Globus pallidus (tissue), 1 donor: ENCODE measurements at regions not wholly inside any gene's neighbourhood (a gene's known extent, or its start where the extent isn't known, plus 50 kb on each side); places are given as distances from the start of the nearest gene placed in this dataset.
A peak's percentile ranks its signal among the peaks of the same experiment; 100 is the strongest.
"Not testable (repeated sequence)": the region's sequence is repeated elsewhere in the genome, so short reads cannot be mapped to it uniquely, and the experiment has no call there.

Experiments used
- DNase-seq: peaks from one replicate; pipeline ENCODE4 v3.0.0-alpha.2; 2015; ENCODE audit warnings: low spot score

DNA sequence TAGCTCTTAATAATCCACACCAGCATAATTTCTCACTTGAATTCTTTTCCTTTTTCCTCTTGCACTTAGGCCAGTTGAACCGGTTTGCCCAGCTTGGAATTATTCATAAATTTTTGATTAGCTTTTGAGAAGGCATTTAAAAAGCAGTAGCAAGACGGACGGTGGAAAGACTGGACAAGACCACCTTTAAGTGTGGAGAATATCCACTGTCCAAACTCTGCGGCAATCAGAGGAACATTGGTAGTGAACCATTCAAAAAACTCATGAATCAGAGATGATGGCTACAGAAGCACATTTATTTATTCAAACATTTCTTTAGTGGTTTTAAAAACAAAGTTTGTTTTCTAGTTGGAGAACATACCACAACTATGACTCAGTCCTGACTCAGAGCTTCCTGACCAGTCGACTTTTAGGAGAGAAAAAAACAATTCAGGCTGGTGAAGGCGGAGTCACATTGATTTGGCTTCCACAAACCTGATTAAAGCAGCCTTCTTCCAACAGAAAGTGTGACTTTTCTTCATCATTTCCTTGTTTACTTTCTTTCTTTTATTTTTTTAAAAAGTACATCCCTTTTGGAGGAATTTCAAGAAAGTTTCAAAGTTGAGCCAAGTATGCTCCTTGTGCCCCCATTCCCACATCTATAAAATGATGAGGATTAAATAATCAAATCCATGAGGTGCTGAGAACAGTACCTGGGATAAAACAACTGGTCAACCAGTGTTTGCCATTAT is 128.8 kb downstream of the ADSS2 start:
- DNase-seq = no peak

DNA sequence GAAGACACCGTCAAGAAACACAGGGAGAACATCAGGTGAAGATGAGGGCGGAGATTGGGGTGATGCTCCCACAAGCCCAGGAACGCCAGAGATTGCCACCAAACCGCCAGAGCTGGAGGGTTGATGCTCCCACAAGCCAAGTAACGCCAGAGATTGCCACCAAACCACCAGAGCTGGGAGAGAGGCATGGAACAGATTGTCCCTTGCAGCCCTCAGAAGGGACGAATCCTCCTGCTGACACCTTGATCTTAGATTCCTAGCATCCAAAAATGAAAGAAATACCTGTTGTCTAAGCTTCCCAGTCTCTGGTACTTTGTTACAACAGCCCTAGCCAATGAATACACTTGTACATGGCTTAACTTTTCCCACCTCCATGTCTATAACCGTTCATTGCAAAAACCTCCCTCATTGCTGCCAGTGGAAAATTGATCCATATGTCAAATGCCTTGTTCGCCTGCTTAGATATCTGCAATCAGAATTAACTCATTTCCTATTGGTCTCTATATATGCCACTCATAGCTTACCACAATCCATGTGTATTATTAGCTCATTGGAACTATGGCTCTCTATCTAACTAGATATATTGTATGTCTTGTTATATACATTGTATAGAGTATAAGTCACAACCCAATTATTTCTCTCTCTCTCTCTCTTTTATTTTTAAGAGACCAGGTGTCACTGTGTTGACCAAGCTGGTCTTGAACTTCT is 127.4 kb downstream of the ADSS2 start:
- no peak for DNase-seq

- DNase-seq = peak; percentile 27
Observed at GRCh38 chr1:244325056-244325758, 126.5 kb downstream of the ADSS2 start.

DNA sequence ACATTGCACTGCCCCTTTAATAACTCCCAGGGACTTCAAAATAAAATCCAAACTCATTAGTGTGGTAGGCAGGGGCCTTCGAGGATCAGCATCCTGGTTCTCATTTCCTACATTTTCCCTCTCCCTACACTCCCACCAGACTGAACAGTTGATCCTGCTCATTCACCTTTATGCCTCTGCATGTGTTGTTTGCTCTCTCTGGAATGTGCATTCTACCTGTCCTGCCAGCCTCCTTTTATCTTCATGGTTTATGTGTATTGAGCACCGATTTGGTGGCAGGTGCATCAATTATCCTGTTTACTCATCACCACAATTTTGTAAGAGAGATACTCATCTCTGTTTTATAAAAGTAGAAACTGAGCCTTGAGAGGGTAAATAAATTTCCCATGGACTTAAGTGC is 125.0 kb downstream of the ADSS2 start:
- DNase-seq = no peak

GRCh38 chr1:244327533-244327932 is 124.2 kb downstream of the ADSS2 start:
- DNase-seq = no peak

DNA sequence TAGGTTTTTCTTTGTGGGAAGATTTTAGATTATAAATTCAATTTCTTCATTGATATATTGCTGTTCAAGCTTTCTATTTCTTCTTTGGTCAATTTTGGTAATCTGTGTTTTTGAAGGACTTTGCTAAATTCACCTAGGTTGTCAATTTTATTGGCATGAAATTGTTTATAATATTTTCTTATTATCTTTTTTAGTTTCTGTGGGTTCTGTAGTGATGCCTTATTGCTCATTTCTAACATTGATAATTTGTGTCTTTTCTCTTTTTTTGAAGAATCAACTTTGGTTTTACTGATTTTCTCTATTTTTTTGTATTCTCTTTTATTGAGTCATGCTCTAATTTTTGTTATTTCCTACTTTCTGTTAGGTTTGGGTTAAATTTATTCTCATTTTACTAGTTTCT is 123.2 kb downstream of the ADSS2 start:
- DNase-seq = no peak

- no peak for DNase-seq
Observed at GRCh38 chr1:244329591-244330317, 122.0 kb downstream of the ADSS2 start.

DNA sequence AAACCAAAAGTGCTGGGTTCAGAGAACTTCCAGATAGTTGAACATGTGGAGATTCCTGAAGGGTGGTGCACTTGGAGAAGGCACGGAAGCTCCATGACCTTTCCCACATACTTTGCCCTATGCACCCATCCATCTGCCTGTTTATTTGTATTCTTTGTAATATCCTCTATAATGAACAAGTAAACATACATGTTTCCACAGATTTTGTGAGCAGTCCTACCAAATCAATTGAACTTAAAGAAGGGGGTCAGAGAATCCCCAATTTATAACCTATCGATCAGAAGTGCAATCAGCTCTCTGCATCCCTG is 121.4 kb downstream of the ADSS2 start:
- DNase-seq = no peak

DNA sequence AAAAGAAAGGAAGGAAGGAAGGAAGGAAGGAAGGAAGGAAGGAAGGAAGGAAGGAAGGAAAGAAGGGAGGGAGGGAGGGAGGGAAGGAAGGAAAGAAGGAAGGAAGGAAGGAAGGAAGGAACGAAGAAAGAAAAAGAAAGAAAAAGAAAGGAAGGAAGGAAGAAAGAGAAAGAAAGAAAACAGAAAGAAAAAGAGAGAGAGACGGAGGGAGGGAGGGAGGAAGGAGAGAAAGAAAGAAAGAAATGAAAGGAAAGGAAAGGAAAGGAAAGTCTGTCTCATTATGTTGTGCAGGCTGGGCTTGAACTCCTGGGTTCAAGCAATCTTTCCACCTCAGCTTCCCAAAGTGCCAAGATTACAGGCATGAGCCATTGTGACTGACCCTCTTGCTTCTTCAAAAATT is 118.9 kb downstream of the ADSS2 start:
- DNase-seq = not testable (repeated sequence)

GRCh38 chr1:244334315-244334714 is 117.4 kb downstream of the ADSS2 start:
- not testable (repeated sequence) for DNase-seq

- DNase-seq = not testable (repeated sequence)
Observed at GRCh38 chr1:244334842-244335241, 116.9 kb downstream of the ADSS2 start.

DNA sequence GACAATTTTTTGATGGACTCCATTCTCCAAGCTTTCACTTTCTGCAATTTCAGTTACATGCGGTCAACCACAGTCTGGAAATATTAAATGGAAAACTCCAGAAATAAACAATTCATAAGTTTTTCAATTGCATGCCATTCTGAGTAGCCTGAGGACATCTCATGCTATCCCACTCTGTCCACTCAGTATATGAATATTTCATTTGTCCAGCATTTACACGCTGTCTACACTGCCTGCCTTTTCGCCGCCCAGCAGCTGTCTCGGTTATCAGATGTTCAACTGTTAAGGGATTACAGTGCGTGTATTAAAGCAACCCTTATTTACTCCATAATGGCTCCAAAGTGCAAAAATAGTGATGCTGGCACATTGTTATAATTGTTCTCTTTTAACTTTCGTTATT is 116.3 kb downstream of the ADSS2 start:
- DNase-seq = no peak

DNA sequence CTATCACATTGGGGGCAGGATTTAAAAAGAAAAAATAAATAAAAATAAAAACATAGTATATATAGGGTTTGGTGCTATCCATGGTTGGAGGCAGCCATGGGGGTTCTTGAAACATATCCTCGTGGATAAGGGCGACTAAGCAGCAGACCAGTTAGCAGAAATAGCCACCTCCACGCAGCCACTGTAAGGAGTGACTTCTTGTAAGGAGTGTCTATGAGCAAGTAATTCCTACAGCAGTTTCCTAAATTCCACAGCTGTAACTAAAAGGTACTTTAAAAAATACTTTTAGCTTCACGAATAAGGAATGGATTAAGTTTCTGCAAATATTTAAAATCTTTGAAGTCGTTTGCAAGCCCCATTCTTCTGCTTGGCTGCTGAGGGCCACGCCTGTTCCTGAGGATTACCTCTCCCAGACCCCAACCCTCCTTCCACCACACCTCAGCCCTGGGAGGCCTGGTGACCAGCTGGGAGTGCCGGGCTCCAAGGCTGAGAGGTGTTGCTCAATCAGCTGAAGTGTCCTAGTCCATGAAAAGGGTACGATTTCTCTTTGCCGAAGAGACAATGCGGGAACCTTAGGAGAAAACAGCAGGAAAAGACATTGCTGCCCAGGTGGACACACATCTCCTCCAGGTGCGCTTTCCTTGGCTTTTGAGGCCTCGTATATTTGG is 115.3 kb downstream of the ADSS2 start:
- DNase-seq = no peak

- no peak for DNase-seq
Observed at GRCh38 chr1:244337839-244338238, 113.9 kb downstream of the ADSS2 start.

DNA sequence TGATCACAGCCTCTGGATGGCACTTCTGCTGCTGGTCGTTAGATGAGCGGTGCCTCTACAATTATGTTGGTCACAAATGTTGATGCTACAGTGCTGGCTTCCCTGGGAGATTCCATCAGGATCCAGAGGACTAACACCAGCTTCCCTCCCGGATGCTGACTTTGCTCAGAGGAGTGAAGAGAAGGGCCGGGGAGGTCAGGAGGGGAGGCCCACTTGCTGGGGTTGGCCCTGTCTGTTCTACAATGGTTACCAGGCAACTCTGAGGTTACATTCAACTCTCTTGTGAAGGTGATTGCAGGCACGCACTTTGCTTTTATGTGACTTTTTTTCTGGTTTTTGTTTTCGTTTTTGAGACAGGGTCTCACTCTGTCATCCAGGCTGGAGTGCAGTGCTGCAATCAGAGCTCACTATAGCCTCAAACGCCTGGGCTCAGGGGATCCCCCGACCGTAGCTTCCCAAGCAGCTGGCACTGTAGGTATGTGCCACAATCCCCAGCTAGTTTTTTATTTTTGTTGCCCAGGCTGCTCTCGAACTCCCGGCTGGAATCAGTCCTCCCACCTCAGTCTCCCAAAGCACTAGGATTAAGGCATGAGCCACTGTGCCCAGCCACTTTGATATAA is 112.5 kb downstream of the ADSS2 start:
- no peak for DNase-seq

DNA sequence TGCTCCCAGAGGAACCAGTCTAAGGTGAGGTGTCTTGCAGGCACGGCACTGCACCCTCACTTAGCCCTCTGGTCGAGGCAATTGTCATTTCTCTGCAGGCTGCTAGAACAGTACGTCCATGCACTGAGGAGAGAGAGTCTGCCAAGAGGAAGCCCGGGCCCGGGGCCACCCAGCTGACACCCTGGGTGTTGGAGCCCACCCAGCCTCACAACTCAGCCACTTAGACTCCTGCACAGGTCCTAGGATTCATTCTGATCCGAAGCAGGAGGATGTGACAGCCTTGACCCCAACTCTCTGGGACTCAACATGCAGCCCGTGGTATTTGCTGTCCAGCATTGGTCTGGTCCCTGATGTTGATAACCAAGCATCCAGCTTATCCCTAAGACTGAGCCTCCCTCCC is 111.9 kb downstream of the ADSS2 start:
- no peak for DNase-seq

- no peak for DNase-seq
Observed at GRCh38 chr1:244340396-244340795, 111.3 kb downstream of the ADSS2 start.

DNA sequence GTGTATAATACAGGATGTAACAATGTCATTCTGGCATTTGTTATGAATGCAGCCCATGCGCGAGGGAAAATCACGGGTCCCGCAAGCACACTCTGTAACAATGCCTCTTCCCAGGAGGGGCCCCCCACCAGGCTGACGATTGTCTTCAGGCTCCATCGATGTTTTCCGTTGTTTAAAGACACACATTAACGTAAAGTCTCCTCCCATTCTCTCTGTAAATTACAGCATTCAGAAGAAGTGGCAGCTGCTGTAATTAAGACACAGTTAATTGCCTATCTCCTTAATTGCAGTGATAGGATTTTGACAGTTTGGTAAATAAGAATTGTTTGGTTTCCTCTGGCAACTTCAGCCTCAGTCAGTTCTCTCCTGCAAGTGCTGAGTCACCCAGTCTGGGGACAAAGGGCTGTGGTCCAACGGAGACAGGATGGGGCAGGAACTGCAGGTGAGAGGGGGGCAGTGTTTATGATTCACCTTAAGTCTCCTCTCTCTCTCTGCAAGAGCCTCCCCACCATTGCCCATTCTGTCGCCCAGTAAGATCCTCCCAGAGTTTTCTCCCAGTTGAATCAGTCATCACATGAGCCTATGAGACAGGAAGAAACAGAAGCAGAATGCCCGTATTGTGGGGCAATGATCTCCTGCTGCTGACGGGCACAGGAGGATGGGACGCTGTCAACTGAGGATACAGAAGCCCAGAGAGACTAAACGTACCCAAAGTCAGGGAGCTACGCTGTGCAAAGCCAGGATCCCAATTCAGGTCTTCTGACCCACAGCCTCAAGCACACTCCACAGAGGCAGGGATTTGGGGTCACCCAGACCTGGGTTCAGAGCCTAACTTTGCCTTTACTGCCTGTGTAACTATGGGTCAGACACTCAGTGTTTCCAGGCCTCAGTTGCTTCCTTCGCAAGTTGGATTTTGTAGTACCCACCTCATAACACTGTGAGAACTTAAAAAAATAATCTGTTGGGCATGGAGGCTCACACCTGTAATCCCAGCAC is 110.0 kb downstream of the ADSS2 start:
- DNase-seq = peak; percentile 72

GRCh38 chr1:244344001-244344400 is 107.7 kb downstream of the ADSS2 start:
- DNase-seq = no peak

GRCh38 chr1:244346972-244347618 is 104.6 kb downstream of the ADSS2 start:
- DNase-seq = no peak
